Ovary (tissue), 7 donors: ENCODE measurements at regions not wholly inside any gene's neighbourhood (a gene's known extent, or its start where the extent isn't known, plus 50 kb on each side); places are given as distances from the start of the nearest gene placed in this dataset.
A peak's percentile ranks its signal among the peaks of the same experiment; 100 is the strongest.

Experiments used
- DNase-seq, 5 donors: peaks; one replicate each; pipeline ENCODE4 v3.0.0-alpha.2; 2019 to 2020
- H3K27ac ChIP-seq, 2 donors: fragments of 200-600 bp; one replicate each; pipeline versions ENCODE4 v1.5.1 to v1.8.0; 2019 to 2022
- H3K27me3 ChIP-seq: fragments of 200-600 bp; one replicate; pipeline ENCODE4 v1.8.0; 2022
- H3K36me3 ChIP-seq: fragments of 200-600 bp; sonication (generic); one replicate; pipeline ENCODE4 v1.5.1; 2019
- H3K4me1 ChIP-seq: one replicate; pipeline ENCODE4 v1.8.1; 2013; ENCODE audit warnings: mild to moderate bottlenecking, moderate library complexity; ENCODE audit not compliant: insufficient read depth
- H3K4me3 ChIP-seq: fragments of 200-600 bp; sonication (generic); one replicate; pipeline ENCODE4 v1.5.1; 2017
- H3K9me3 ChIP-seq, 2 donors: fragments of 200-600 bp in 1 of 2; sonication (generic) in 1 of 2; one replicate each; pipeline versions ENCODE4 v1.5.1 to v1.8.1; 2013 to 2019; ENCODE audit warnings: mild to moderate bottlenecking in 1 of 2, moderate library complexity in 1 of 2
- CTCF ChIP-seq, 3 donors: fragments of 450-650 bp in 2 of 3; fragments of 200-600 bp in 1 of 3; IDR thresholded peaks; one replicate each; pipeline versions ENCODE4 v1.5.1 to v1.8.0; 2016 to 2022; ENCODE audit warnings: antibody characterized with exemption in 3 of 3, mild to moderate bottlenecking in 1 of 3
- EP300 ChIP-seq: sonication (generic); formaldehyde crosslinking; IDR thresholded peaks from one replicate; pipeline ENCODE4 v1.6.1; 2017; ENCODE audit warnings: antibody characterized with exemption
- POLR2A ChIP-seq: fragments of 450-650 bp; IDR thresholded peaks from one replicate; pipeline ENCODE4 v1.6.1; 2017; ENCODE audit warnings: antibody characterized with exemption, mild to moderate bottlenecking, moderate library complexity
- WGBS, 3 donors: extraction: QIAGEN DNeasy Blood & Tissue Kit in 1 of 3; methylation state at CpG; one replicate each; pipeline versions ENCODE4 v1.1.5 to v1.1.7; 2013 to 2017; 5-methylcytosine and 5-hydroxymethylcytosine counted together
- intact Hi-C, 4 donors: fragments of 100-400 bp; cut with DNase I; formaldehyde crosslinking; loops; one replicate each; pipeline versions ENCODE4 v1.11.0 to v1.15.1; 2022 to 2023
- donor health status: DM: no; HTN: no; CAD: no; lungs with moderate emphysema.
- donor health status: DM: no; HTN: no; CAD: no.
- donor health status: Bipolar disorder and iron deficiency.
- donor health status: DM: no; HTN: no; CAD: no.
- donor health status: DM: yes; HTN: yes; CAD: no.

- intact Hi-C loops: no loop called here
- H3K4me1 ChIP-seq: no peaks in the 10 kb centered on the region
- DNase-seq: peak in 2 of 5 donors; percentile 4 to 5
- no peaks in the 10 kb centered on the region for H3K9me3 ChIP-seq
- H3K27ac ChIP-seq: no peak overlapping the region
- H3K27me3 ChIP-seq: no peaks in the 10 kb centered on the region
- 91 to 94% (median 91%) methylated on average over 26 to 27 of the region's 27 CpGs for WGBS, 3 donors
- H3K36me3 ChIP-seq: no peaks in the 10 kb centered on the region
- no peak for TF ChIP-seq EP300
- no peak for TF ChIP-seq CTCF (IDR thresholded peaks at IDR 0.05)
- TF ChIP-seq POLR2A: no peak
- no peak overlapping the region for H3K4me3 ChIP-seq
Measured at GRCh38 chr14:104390221-104390931, 189.2 kb upstream of the C14orf180 start.

GRCh38 chr14:104390941-104391901, 188.3 kb upstream of the C14orf180 start:
- Histone ChIP-seq H3K27me3 (no peaks in the 10 kb centered on the region), H3K4me1 (no peaks in the 10 kb centered on the region), H3K36me3 (no peaks in the 10 kb centered on the region), H3K9me3 (no peaks in the 10 kb centered on the region), H3K4me3 (no peak overlapping the region), H3K27ac (no peak overlapping the region)
- WGBS, 3 donors: 61 to 68% (median 67%) methylated on average over 26 to 33 of the region's 33 CpGs
- TF ChIP-seq EP300 (no peak), POLR2A (no peak), CTCF (IDR thresholded peaks at IDR 0.05) (no peak)
- intact Hi-C loops: no loop called here
- DNase-seq: peak in 2 of 5 donors; percentile 4 to 13

- no peaks in the 10 kb centered on the region for H3K4me1 ChIP-seq
- no peak for TF ChIP-seq EP300
- TF ChIP-seq CTCF (IDR thresholded peaks at IDR 0.05): no peak
- TF ChIP-seq POLR2A: no peak
- H3K27ac ChIP-seq: no peak overlapping the region
- H3K9me3 ChIP-seq: no peaks in the 10 kb centered on the region
- no peak overlapping the region for H3K4me3 ChIP-seq
- no peak for DNase-seq
- no peaks in the 10 kb centered on the region for H3K27me3 ChIP-seq
- intact Hi-C loops: no loop called here
- no peaks in the 10 kb centered on the region for H3K36me3 ChIP-seq
- WGBS, 3 donors: 65 to 78% (median 70%) methylated on average over 6 of the region's 6 CpGs
Measured at GRCh38 chr14:104392001-104392395, 187.6 kb upstream of the C14orf180 start.

GRCh38 chr14:104392396-104393198, 187.0 kb upstream of the C14orf180 start:
- Histone ChIP-seq H3K4me1 (no peaks in the 10 kb centered on the region), H3K27ac (no peak overlapping the region), H3K9me3 (no peaks in the 10 kb centered on the region), H3K27me3 (no peaks in the 10 kb centered on the region), H3K4me3 (no peak overlapping the region), H3K36me3 (no peaks in the 10 kb centered on the region)
- TF ChIP-seq EP300 (no peak), CTCF (IDR thresholded peaks at IDR 0.05) (no peak), POLR2A (no peak)
- DNase-seq: peak in 3 of 5 donors; percentile 6 to 11 (median 6)
- intact Hi-C loops: no loop called here
- 91 to 92% (median 92%) methylated on average over 28 of the region's 28 CpGs for WGBS, 3 donors
